ENCODE measurements at regions not wholly inside any gene's neighbourhood (a gene's known extent, or its start where the extent isn't known, plus 50 kb on each side); places are given as distances from the start of the nearest gene placed in this dataset.

- Histone ChIP-seq H3K18ac (ENCODE audit: insufficient read length, low read depth, low read length) (no peak overlapping the region), H4K20me1 (ENCODE audit: control insufficient read depth, insufficient read depth, insufficient read length) (no peaks in the 10 kb centered on the region), H3K9me3 (ENCODE audit: control insufficient read depth, low read depth, low read length) (no peaks in the 10 kb centered on the region), H3K23me2 (ENCODE audit: insufficient read length, low read depth, low read length, poor library complexity, severe bottlenecking) (no peaks in the 10 kb centered on the region), H4K8ac (replicated peaks; ENCODE audit: insufficient read length, low read depth, low read length) (no peak overlapping the region), H3K4ac (ENCODE audit: low read depth, low read length) (no peak overlapping the region), H3K14ac (ENCODE audit: insufficient read depth, low read length) (no peak overlapping the region), H3K4me1 (ENCODE audit: insufficient read depth, low read length) (no peaks in the 10 kb centered on the region), H3K56ac (ENCODE audit: insufficient read length, low read depth, low read length) (no peak overlapping the region), H3K27me3 (ENCODE audit: insufficient read depth, low read length) (no peaks in the 10 kb centered on the region), H3T11ph (ENCODE audit: low read length) (no peak overlapping the region), H2BK12ac (ENCODE audit: insufficient read length, low read depth, low read length) (no peak overlapping the region), H2BK5ac (ENCODE audit: insufficient read length, low read length) (no peak overlapping the region), H3K23ac (ENCODE audit: insufficient read length, low read depth, low read length) (no peak overlapping the region), H3K9ac (ENCODE audit: extremely low read depth, insufficient read length, low read length) (no peak overlapping the region), H2BK120ac (ENCODE audit: low read depth, low read length, poor library complexity, severe bottlenecking) (no peak overlapping the region), H2BK15ac (ENCODE audit: low read depth, low read length) (no peak overlapping the region), H4K91ac (ENCODE audit: insufficient read length, low read depth, low read length) (no peak overlapping the region), H3K4me2 (ENCODE audit: insufficient read depth, insufficient read length, low read length) (no peak overlapping the region), H3K27ac (ENCODE audit: insufficient read length, low read depth, low read length) (no peak overlapping the region), H2AK5ac (ENCODE audit: insufficient read length, low read length) (no peak overlapping the region), H2BK20ac (ENCODE audit: low read depth, low read length, poor library complexity, severe bottlenecking) (no peak overlapping the region), H2AFZ (ENCODE audit: low read length) (no peak overlapping the region), H3K79me2 (ENCODE audit: insufficient read depth, low read length) (no peaks in the 10 kb centered on the region), H4K5ac (ENCODE audit: insufficient read length, low read depth, low read length) (no peak overlapping the region), H3K79me1 (ENCODE audit: insufficient read depth, low read depth, low read length, poor library complexity, severe bottlenecking) (no peaks in the 10 kb centered on the region)
- Mint-ChIP-seq H3K27ac (no peak overlapping the region), H3K36me3 (ENCODE audit: insufficient read depth in 1 of 3, low read depth in 3 of 3) (no peaks in the 10 kb centered on the region; a peak in 2 of 7 replicates), H3K9me3 (peaks cover 0 to 2% of the 10 kb centered on the region in 2 experiments; a peak in 3 of 5 replicates), H3K27me3 (ENCODE audit: low read depth) (no peaks in the 10 kb centered on the region), H3K4me1 (no peaks in the 10 kb centered on the region), H3K4me3 (no peak overlapping the region)
- DNase-seq: no peak
- WGBS (ENCODE audit: extremely low coverage, insufficient read length, low lambda C conversion rate): no CpG with 5 or more reads among the region's 7 CpGs
- TF ChIP-seq CTCF (conservative IDR thresholded peaks at IDR 0.05): no peak
Observed at GRCh38 chr5:5609935-5610334, 187.5 kb downstream of the ICE1 start.
